ENCODE measurements at regions not wholly inside any gene's neighbourhood (a gene's known extent, or its start where the extent isn't known, plus 50 kb on each side); places are given as distances from the start of the nearest gene placed in this dataset.

GRCh38 chr4:138028923-138029322, 213.2 kb downstream of the SLC7A11 start:
- DNase-seq (ENCODE audit: low read depth in 2 of 2): no peak

- peak; percentile 63 to 76 for DNase-seq (ENCODE audit: low read depth in 2 of 2)
Observed at GRCh38 chr4:138021139-138021830, 220.9 kb downstream of the SLC7A11 start.

GRCh38 chr4:138014590-138015288, 227.4 kb downstream of the SLC7A11 start:
- DNase-seq (ENCODE audit: low read depth in 2 of 2): no peak

DNA sequence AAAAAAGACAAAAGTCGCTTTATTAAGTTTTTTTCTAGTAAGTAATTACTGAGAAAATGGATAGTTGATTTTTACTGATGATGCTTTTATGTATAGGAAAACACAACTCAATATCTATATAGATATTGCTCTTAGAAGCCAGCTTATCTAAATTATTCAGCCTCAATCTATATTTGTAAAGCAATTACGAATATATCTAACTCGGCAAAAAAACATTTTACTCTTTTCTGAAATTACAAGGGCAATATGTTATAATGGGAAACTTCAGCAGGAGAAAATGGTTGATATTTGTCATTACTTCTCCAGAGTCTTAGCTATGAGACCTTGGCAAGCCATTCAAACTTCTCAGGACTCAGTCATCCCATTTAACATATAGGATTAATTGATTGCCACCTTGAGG, 228.5 kb downstream of the SLC7A11 start:
- no peak for DNase-seq (ENCODE audit: low read depth in 2 of 2)

DNA sequence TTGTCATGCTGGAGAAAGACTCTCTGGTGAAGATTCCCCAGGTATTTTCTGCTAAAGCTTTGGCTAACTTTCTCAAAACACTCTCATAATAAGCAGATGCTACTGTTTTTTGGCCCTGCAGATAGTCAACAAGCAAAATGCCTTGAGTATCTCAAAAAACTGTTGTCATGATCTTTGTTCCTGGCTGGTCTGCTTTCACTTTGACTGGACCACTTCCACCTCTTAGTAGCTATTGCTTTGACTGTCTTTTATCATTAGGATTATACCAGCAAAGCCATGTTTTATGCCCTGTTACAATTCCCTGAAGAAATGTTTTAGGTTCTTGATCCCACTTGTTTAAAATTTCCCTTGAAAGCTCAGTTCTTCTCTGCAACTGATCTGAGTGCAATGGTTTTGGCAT, 231.5 kb downstream of the SLC7A11 start:
- DNase-seq (ENCODE audit: low read depth in 2 of 2): no peak

DNA sequence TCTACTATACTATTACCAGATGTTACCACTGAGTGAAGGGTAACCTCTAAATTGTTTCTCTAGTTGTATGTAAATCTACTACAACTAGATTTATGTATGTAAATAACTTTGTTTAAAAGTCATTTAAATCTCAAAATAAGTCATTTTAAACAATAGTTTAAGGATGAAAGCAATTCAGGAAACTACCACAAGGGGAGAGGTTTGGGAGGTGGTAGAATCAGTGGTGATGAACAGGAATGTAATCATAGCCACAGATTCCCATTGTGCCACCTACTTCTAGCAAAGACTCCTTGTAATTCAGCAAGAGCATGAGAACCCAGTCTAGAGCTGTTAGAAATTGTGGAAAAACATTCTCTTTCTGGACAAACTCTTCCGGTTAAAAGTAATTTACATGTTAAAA, 234.6 kb downstream of the SLC7A11 start:
- no peak for DNase-seq (ENCODE audit: low read depth in 2 of 2)

- DNase-seq (ENCODE audit: low read depth in 2 of 2): no peak
Observed at GRCh38 chr4:138005486-138005885, 236.7 kb downstream of the SLC7A11 start.

DNA sequence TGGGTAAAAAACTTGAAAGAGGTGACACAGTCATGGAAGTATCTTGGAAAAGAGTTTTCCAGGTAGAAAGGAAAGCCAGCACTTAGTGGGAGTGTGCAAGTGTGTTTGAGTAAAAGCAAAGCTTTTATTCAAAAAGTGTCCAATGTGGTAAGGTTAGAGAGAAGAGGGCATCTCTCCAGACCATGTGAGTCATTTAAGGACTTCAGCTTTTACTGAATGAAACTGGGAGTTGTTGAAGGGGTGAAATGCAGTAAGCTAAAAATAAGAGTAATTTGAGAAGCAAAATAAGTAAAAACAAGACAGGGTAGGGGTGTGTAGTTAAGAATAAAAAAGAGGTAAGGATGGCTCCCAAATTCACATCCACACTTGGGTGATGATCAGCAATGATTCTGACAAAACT, 238.9 kb downstream of the SLC7A11 start:
- no peak for DNase-seq (ENCODE audit: low read depth in 2 of 2)

DNA sequence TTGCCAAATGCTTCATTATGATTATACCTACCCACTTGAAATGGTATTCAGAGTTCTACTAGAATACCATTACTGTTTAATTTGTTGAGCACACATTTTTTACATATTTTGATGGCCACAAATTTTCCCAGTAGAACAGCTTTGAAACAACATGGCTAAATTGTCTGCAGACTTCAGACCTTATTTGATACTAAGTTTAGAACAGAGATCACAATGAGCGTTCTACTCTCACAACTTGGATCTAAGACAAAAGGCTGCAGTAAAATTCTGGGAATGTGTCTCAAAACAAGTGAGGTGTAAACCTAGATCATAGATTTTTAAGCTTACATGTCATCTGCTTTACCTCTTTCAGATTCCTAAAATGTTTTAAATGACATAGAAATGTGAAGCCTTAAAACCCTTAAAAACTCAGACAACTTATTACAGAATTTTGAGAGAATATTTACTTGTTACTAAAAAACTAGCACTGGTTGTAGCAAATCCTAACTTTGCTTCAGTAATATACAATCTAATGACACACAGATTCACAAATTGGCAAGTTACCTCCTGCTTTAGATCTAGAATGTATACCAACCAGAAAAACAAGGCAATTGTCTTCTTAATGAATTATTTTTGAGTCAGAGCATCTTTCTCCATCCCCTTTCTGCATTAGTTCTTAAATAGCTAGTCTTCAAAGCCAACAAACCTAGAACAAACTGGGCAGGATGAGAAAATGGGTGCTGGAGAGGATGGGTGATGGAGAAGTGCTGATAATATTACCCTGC, 243.3 kb downstream of the SLC7A11 start:
- DNase-seq (ENCODE audit: low read depth in 2 of 2): peak; percentile 90

DNA sequence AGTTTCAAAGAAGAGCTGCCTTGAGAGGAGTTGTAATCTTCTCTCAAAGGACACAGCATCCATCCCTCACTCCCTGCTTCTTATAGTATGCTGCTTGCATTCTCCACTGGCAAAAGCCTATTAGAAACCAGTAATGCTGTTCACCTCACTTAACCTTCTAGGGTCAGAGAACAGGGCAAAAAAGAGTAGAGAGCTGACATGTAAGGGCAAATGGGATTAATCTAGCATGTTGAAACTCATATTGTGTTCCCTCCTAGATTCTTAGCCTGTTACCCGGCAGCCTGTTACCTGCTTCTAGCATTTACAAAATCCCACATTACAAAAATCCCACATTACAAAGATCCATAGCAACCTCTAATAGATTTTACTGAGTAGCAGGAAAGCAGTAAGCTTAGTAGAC, 244.7 kb downstream of the SLC7A11 start:
- DNase-seq (ENCODE audit: low read depth in 2 of 2): no peak

GRCh38 chr4:137994853-137995252, 247.3 kb downstream of the SLC7A11 start:
- DNase-seq (ENCODE audit: low read depth in 2 of 2): peak; percentile 50 to 61

- DNase-seq (ENCODE audit: low read depth in 2 of 2): no peak
Observed at GRCh38 chr4:137993232-137993631, 248.9 kb downstream of the SLC7A11 start.

- DNase-seq (ENCODE audit: low read depth in 2 of 2): no peak
Observed at GRCh38 chr4:137981277-137981676, 260.9 kb downstream of the SLC7A11 start.

DNA sequence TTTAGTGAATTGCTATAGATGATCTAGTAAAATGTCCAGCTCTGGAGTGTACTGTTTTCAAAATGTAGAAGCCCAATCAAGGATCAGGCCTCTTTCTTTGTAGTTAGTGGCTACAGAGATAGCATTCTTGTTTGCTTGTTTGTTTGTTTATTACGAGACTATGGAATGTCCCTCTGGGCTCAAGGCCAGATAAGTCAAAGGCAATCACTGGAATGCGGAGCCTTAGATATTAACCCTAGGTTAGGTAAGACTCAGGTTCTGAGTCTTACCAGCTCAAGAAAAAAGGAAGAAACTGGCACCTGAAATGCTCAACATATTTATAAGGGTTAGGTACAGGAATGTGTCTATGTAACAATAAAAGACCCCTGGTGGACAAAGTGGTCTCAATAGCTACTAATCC, 261.5 kb downstream of the SLC7A11 start:
- DNase-seq (ENCODE audit: low read depth in 2 of 2): no peak

GRCh38 chr4:137979938-137980337, 262.2 kb downstream of the SLC7A11 start:
- no peak for DNase-seq (ENCODE audit: low read depth in 2 of 2)

GRCh38 chr4:137968956-137969678, 273.0 kb downstream of the SLC7A11 start:
- peak in 1 of 2 experiments; percentile 23 for DNase-seq (ENCODE audit: low read depth in 2 of 2)

DNA sequence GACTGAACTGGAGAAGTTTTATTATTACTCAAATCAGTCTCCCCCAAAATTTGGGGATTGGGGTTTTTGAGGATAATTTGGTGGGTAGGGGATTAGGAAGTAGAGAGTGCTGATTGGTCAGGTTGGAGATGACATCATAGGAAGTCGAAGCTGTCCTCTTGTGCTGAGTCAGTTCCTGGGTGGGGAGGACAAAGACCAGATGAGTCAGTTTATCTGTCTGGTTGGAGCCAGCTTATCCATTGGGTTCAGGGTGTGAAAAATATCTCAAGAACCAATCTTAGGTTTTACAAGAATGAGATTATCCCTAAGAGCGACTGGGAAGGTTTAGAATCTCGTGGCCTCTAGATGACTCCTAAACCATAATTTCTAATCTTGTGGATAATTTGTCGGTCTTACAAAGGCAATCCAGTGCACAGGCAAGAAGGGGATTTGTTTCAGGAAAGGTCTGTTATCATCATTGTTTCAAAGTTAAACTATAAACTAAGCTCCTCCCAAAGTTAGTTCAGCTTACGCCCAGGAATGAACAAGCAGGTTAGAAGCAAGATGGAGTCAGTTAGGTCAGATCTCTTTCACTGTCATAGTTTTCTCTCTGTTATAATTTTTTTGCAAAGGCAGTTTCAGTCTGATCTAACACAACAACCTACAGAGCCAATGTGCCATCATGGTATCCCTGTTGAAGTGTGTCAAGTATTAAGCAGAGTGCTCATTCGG, 274.5 kb downstream of the SLC7A11 start:
- DNase-seq (ENCODE audit: low read depth in 2 of 2): no peak

DNA sequence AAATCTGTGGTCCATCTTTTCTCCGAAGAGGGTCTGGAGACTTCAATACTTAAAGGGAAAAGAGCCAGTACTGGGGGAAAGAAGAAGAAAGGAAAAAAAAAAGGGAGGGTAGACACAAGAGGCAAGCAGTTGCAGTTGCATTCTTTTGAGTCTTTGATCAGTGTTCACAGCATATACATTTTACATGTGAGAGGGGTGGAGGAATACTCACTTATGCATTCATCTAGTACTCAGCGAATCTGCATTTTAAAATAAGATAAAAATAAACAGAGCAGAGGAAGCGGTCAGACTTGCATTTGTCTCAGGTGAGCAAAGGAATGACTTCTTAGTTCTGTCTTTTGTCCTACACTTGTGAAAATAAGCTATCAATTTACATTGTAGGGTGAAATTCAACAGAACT, 275.6 kb downstream of the SLC7A11 start:
- no peak for DNase-seq (ENCODE audit: low read depth in 2 of 2)

GRCh38 chr4:137961051-137961438, 281.1 kb downstream of the SLC7A11 start:
- DNase-seq (ENCODE audit: low read depth in 2 of 2): no peak

DNA sequence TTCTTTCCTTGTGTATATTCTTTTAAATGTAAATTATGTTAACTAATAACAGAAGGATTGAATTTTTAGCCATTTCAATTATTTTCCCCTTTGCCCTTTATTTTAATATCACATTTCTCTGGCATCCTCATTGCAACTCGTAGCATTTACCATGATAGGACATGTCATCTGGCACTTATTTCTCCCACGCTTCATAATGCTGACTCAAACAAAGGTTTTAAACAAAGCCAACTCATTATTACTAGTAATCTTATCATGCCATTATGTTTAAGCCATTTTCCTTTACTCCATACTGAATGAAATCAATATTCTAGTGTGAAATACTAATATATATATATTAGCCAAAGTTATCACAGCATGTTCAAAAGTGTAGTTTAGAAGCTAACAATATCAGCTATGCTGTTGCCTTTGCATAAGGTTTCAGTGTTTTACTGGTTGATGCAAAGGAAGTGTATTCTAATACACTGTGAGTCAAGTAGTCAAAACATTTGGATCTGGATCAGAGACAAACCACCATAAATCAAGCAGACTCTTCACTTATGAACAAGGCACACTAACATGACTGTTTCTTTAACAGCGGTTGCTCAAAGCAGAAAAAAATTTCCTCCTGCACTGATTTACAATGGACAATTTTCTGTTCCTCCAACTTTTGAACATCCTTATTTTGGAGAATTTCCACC, 281.6 kb downstream of the SLC7A11 start:
- DNase-seq (ENCODE audit: low read depth in 2 of 2): peak; percentile 84 to 87

GRCh38 chr4:137957806-137958205, 284.3 kb downstream of the SLC7A11 start:
- DNase-seq (ENCODE audit: low read depth in 2 of 2): no peak

Data from fibroblast of skin of left biceps (primary cell).